ENCODE measurements at regions not wholly inside any gene's neighbourhood (a gene's known extent, or its start where the extent isn't known, plus 50 kb on each side); places are given as distances from the start of the nearest gene placed in this dataset.

GRCh38 chr20:23149623-23150279 lies 63.6 kb upstream of the CD93 start:
- TF ChIP-seq, protein P1, sequence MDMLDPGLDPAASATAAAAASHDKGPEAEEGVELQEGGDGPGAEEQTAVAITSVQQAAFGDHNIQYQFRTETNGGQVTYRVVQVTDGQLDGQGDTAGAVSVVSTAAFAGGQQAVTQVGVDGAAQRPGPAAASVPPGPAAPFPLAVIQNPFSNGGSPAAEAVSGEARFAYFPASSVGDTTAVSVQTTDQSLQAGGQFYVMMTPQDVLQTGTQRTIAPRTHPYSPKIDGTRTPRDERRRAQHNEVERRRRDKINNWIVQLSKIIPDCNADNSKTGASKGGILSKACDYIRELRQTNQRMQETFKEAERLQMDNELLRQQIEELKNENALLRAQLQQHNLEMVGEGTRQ (IDR thresholded peaks at IDR 0.05; ENCODE audit: borderline replicate concordance, low read depth, low read length) = no peak
- TF ChIP-seq MXI1 (IDR thresholded peaks at IDR 0.05; ENCODE audit: low read depth, low read length) (no peak), CTCF (IDR thresholded peaks at IDR 0.05 in 2 of 3, conservative IDR thresholded peaks at IDR 0.05 in 1 of 3; ENCODE audit: control insufficient read depth in 2 of 3, extremely low read depth in 1 of 3, insufficient read depth in 1 of 3, low read depth in 3 of 3, low read length in 3 of 3) (no peak), CHD1 (IDR thresholded peaks at IDR 0.05; ENCODE audit: low read depth, low read length) (no peak), EP300 (IDR thresholded peaks at IDR 0.05; ENCODE audit: borderline replicate concordance in 1 of 2, control insufficient read depth in 1 of 2, low read depth in 2 of 2, low read length in 2 of 2) (no peak), POLR2A (IDR thresholded peaks at IDR 0.05; ENCODE audit: low read depth, low read length) (no peak), SUZ12 (IDR thresholded peaks at IDR 0.05; ENCODE audit: unreplicated experiment) (no peak), SIX5 (IDR thresholded peaks at IDR 0.05; ENCODE audit: low read depth, low read length, severe bottlenecking) (no peak)
- TF ChIP-seq, protein P2, sequence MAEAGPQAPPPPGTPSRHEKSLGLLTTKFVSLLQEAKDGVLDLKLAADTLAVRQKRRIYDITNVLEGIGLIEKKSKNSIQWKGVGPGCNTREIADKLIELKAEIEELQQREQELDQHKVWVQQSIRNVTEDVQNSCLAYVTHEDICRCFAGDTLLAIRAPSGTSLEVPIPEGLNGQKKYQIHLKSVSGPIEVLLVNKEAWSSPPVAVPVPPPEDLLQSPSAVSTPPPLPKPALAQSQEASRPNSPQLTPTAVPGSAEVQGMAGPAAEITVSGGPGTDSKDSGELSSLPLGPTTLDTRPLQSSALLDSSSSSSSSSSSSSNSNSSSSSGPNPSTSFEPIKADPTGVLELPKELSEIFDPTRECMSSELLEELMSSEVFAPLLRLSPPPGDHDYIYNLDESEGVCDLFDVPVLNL (IDR thresholded peaks at IDR 0.05; ENCODE audit: low read depth, low read length) = no peak

Data from GM12878 (cell line).